Loucy (cell line): ENCODE measurements at regions not wholly inside any gene's neighbourhood (a gene's known extent, or its start where the extent isn't known, plus 50 kb on each side); places are given as distances from the start of the nearest gene placed in this dataset.

Source experiments
- H2AFZ ChIP-seq: fragments of 200-600 bp; sonication (generic); 2 replicates; pipeline ENCODE4 v1.6.0; 2016; ENCODE audit warnings: antibody characterized with exemption, mild to moderate bottlenecking, low read length, moderate library complexity
- H3F3A ChIP-seq: fragments of 200-600 bp; 2 replicates; pipeline ENCODE4 v1.6.0; 2016; ENCODE audit warnings: antibody characterized with exemption, low read depth, mild to moderate bottlenecking
- H3K27me3 ChIP-seq: fragments of 200-600 bp; sonication (generic); 2 replicates; pipeline ENCODE4 v1.6.1; 2014; ENCODE audit warnings: low read length, mild to moderate bottlenecking; ENCODE audit not compliant: insufficient read depth, poor library complexity, severe bottlenecking
- H3K36me3 ChIP-seq: fragments of 200-600 bp; sonication (generic); 2 replicates; pipeline ENCODE4 v1.6.1; 2016; ENCODE audit warnings: low read length; ENCODE audit not compliant: insufficient read depth
- H3K4me1 ChIP-seq: fragments of 200-600 bp; sonication (generic); 2 replicates; pipeline ENCODE4 v1.5.1; 2014; ENCODE audit warnings: low read length, mild to moderate bottlenecking; ENCODE audit not compliant: insufficient read depth, poor library complexity, severe bottlenecking
- H3K4me2 ChIP-seq: fragments of 200-600 bp; sonication (generic); 2 replicates; pipeline ENCODE4 v1.6.0; 2014; ENCODE audit warnings: antibody characterized with exemption, low read length, low read depth, mild to moderate bottlenecking; ENCODE audit not compliant: poor library complexity, severe bottlenecking
- H3K4me3 ChIP-seq: fragments of 200-600 bp; sonication (generic); 2 replicates; pipeline ENCODE4 v1.5.1; 2014; ENCODE audit warnings: low read length, mild to moderate bottlenecking, mixed read lengths; ENCODE audit not compliant: poor library complexity, severe bottlenecking
- H3K79me2 ChIP-seq: fragments of 200-600 bp; sonication (generic); 2 replicates; pipeline ENCODE4 v1.6.1; 2014; ENCODE audit warnings: low read length; ENCODE audit not compliant: insufficient read depth
- H3K9ac ChIP-seq: fragments of 200-600 bp; sonication (generic); 2 replicates; pipeline ENCODE4 v1.6.0; 2014; ENCODE audit warnings: mild to moderate bottlenecking, low read depth, low read length, moderate library complexity; ENCODE audit not compliant: poor library complexity, severe bottlenecking
- H3K9me2 ChIP-seq: fragments of 200-600 bp; sonication (generic); replicated peaks from 2 replicates; pipeline ENCODE4 v1.6.1; 2016; ENCODE audit warnings: low read depth, low read length, mixed read lengths
- H3K9me3 ChIP-seq: fragments of 200-600 bp; sonication (generic); 2 replicates; pipeline ENCODE4 v1.6.1; 2014; ENCODE audit warnings: mild to moderate bottlenecking, antibody characterized with exemption, low read length, low read depth; ENCODE audit not compliant: insufficient read depth
- H4K20me1 ChIP-seq: fragments of 200-600 bp; sonication (generic); 2 replicates; pipeline ENCODE4 v1.6.0; 2014; ENCODE audit warnings: antibody characterized with exemption, low read length, mild to moderate bottlenecking; ENCODE audit not compliant: insufficient read depth, poor library complexity, severe bottlenecking
- CTCF ChIP-seq: fragments of 200-600 bp; sonication (generic); conservative IDR thresholded peaks from 2 replicates; pipeline ENCODE4 v1.5.1; 2014; ENCODE audit warnings: mild to moderate bottlenecking, antibody characterized with exemption, low read length
- EZH2phosphoT487 ChIP-seq: fragments of 200-600 bp; IDR thresholded peaks from 2 replicates; pipeline ENCODE4 v1.6.1; 2018; ENCODE audit warnings: antibody characterized with exemption, mild to moderate bottlenecking, moderate library complexity, borderline replicate concordance

DNA sequence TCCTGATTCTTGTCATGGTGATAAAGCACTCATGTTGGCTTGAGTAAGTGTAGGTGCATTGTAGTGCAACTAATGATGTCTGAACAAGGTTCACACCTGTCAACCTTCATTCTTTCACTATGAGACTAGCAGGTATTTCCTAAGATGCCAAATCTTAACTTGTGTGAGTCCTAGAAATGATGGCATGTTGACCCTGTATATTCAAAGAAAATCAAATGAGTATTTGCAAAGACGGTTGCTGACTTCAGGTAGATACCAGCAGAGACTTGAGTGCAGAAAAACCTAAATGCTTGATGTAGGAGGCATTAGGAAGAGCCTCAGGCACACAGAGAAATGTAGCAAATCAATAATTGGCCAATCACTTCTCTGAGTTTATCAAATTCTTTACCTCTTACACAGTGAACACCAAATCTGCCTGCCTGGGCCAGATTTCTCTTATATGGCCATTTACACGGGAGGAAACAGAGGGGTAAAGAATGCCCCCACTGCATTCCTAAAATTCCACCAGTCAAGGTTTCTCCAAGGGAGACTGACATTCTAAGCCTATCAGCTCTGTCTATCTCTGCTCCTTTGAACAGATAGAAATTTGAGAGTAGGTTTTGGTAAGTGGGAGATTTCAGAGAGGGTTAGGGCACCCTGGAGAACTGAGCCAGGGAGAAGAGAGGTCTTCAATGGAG lies 488.6 kb upstream of the WWC1 start:
- TF ChIP-seq EZH2phosphoT487 (no peak), CTCF (no peak)
- Histone ChIP-seq H3F3A (no peaks in the 10 kb centered on the region), H3K9me3 (no peaks in the 10 kb centered on the region), H3K9ac (no peak overlapping the region), H3K4me2 (no peak overlapping the region), H3K4me1 (no peaks in the 10 kb centered on the region), H3K36me3 (no peaks in the 10 kb centered on the region), H2AFZ (no peak overlapping the region), H3K27me3 (no peaks in the 10 kb centered on the region), H4K20me1 (no peaks in the 10 kb centered on the region), H3K4me3 (no peak overlapping the region), H3K9me2 (no peaks in the 10 kb centered on the region), H3K79me2 (no peaks in the 10 kb centered on the region)

GRCh38 chr5:167804512-167805220 lies 486.8 kb upstream of the WWC1 start:
- no peak overlapping the region for H3K4me3 ChIP-seq
- no peak overlapping the region for H2AFZ ChIP-seq
- no peaks in the 10 kb centered on the region for H3K79me2 ChIP-seq
- TF ChIP-seq CTCF (no peak), EZH2phosphoT487 (no peak)
- no peak overlapping the region for H3K9ac ChIP-seq
- no peaks in the 10 kb centered on the region for H3K9me3 ChIP-seq
- no peaks in the 10 kb centered on the region for H3K27me3 ChIP-seq
- H4K20me1 ChIP-seq: no peaks in the 10 kb centered on the region
- no peak overlapping the region for H3K4me2 ChIP-seq
- H3K4me1 ChIP-seq: no peaks in the 10 kb centered on the region
- H3K9me2 ChIP-seq: no peaks in the 10 kb centered on the region
- no peaks in the 10 kb centered on the region for H3K36me3 ChIP-seq
- H3F3A ChIP-seq: no peaks in the 10 kb centered on the region

DNA sequence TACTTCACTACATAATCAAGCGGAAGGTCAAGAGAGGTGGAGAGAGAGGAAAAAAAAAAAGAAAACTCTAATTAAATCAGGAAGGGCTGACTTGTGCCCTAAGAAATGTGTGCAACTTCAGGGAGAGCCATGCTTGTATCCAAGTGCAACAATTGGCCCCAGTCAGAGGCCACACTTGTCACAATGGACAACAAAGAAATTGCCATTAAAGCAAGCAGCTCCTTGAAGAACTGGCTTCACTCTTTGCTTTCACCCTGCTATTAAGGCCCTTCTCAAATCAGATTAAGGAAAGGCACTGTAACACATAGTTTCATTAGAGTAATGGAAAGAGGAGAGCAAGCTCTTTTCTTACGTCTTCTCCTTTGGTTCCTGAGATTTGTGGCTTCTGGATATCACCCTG lies 480.9 kb upstream of the WWC1 start:
- no peaks in the 10 kb centered on the region for H3K9me3 ChIP-seq

More for the DNA sequence above, 480.9 kb upstream of the WWC1 start:
- H3K4me2 ChIP-seq: no peak overlapping the region
- H3K9ac ChIP-seq: no peak overlapping the region
- no peaks in the 10 kb centered on the region for H3F3A ChIP-seq
- no peaks in the 10 kb centered on the region for H3K79me2 ChIP-seq
- H3K9me2 ChIP-seq: no peaks in the 10 kb centered on the region
- H3K36me3 ChIP-seq: no peaks in the 10 kb centered on the region
- no peaks in the 10 kb centered on the region for H3K27me3 ChIP-seq
- no peaks in the 10 kb centered on the region for H3K4me1 ChIP-seq
- no peaks in the 10 kb centered on the region for H4K20me1 ChIP-seq
- TF ChIP-seq EZH2phosphoT487: no peak
- no peak for TF ChIP-seq CTCF
- no peak overlapping the region for H3K4me3 ChIP-seq
- no peak overlapping the region for H2AFZ ChIP-seq
